ENCODE measurements at regions not wholly inside any gene's neighbourhood (a gene's known extent, or its start where the extent isn't known, plus 50 kb on each side); places are given as distances from the start of the nearest gene placed in this dataset.
"Not testable (repeated sequence)": the region's sequence is repeated elsewhere in the genome, so short reads cannot be mapped to it uniquely, and the experiment has no call there.

GRCh38 chr3:102040144-102040543 is 190.8 kb downstream of the NFKBIZ start:
- TF ChIP-seq EZH2 (IDR thresholded peaks at IDR 0.05; ENCODE audit: borderline replicate concordance, insufficient read depth, low read depth, low read length, poor library complexity, severe bottlenecking); CTCF (IDR thresholded peaks at IDR 0.05): not testable (repeated sequence)

Measured in B cell (primary cell).